DMS53 (cell line): ENCODE measurements at regions not wholly inside any gene's neighbourhood (a gene's known extent, or its start where the extent isn't known, plus 50 kb on each side); places are given as distances from the start of the nearest gene placed in this dataset.
A peak's percentile ranks its signal among the peaks of the same experiment; 100 is the strongest.

ENCODE experiments used
- DNase-seq: peaks from one replicate; lab custom pipeline; 2025; lab: John Stamatoyannopoulos, UW

DNA sequence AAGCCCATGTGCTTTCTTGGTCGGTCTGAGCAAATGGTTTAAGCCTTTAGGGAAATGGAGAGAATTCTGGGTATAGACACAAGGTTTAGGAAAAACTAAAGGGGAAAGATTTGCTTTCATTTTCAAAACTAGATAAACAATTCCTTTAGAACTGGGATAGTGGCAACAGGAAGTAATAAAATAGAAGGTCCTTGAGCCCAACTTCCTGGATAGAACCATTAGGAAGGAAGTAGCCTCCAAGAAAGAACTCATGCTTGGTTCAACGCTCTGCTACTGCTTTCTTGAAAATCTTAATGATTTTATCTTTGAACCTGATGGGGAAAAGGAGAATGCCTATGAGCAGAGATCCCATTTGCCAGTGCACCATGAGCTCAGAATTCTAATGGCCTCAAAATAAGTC is 147.0 kb upstream of the THRB start:
- DNase-seq, result peak; percentile 4

- no peak for DNase-seq
These were observed 150.4 kb upstream of the THRB start for GRCh38 chr3:24645047-24645446.

GRCh38 chr3:24646790-24647189 is 152.1 kb upstream of the THRB start:
- DNase-seq, result no peak

DNA sequence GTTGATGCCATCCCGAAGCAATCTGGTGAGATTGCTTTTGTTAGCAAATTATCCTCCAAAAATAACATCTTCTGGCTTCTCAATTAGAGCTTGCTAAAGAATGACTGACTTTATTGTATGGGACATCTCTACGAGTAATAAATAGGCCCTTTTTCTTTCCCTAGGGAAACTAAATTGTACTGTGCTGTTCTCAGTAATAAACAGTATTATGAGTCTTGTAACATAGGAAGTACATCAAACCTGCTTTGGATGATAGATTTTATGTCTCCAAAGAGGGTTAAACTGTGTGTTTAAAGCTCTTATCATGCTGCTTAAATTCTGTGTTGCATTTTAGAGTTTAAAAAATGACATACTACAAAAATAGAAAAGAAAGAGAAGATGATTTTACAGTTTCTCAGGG is 153.4 kb upstream of the THRB start:
- no peak for DNase-seq

DNA sequence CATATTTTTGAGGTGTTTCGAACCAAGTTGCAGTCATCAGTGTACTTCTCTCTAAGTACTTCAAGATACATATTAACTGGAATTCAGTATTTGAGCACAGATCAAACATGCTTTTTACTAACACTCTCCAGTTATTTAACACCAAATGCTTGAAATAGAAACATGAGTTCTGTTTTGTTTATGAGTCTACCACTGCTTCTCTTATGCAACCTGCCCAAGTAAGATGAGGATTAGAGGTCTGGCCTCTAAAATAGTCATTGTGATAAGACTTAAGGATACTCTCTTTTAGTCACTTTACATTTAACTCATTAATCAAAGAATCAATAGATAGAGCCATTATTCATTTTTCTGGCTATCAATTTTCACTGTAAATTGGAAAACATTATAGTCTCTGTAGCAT is 156.2 kb upstream of the THRB start:
- no peak for DNase-seq

DNA sequence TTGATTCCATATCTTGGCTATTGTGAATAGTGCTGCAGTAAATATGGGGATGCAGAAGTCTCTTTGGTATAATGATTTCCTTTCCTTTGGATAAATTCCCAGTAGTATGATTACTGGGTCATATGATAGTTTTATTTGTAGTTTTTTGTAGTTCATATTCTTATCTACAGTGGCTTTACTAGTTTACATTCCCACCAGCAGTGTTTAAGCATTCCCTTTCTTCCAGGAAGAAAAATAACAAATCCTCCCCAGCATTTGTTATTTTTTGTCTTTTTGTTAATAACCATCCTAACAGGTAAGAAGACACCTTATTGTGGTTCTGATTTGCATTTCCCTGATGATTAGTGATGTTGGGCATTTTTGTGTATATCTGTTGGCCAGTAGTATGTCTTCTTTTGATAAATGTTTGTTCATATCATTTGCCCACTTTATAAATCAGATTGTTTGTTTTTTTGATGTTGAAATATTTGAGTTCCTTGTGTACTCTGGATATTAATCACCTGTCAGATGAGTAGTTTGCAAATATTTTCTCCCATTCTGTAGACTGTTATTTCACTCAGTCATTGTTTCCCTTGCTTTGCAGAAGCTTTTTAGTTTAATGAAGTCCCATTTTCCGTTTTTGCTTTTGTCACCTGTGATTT is 163.3 kb upstream of the THRB start:
- DNase-seq, result peak; percentile 38

DNA sequence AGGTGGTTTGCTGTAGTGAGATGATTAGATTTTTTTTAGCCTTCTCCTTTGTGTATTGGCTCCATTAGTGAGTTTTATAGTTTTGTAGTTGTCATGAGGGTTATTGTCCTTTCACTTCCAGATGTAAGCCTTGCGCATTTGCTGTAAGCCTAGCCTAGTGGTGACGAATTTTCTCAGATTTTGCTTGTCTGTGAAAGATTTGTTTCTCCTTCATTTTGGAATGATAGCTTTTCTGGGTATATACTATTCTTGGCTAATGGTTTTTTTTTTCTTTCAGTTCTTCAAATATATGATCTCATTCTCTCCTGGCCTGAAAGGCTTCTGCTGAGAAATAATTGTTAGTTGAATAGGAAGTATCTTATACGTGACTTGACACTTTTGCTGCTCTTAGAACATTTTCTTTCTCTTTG is 166.5 kb upstream of the THRB start:
- no peak for DNase-seq

GRCh38 chr3:24662449-24663345 is 168.0 kb upstream of the THRB start:
- no peak for DNase-seq

- DNase-seq, result no peak
These were observed 168.8 kb upstream of the THRB start for GRCh38 chr3:24663406-24663805.

DNA sequence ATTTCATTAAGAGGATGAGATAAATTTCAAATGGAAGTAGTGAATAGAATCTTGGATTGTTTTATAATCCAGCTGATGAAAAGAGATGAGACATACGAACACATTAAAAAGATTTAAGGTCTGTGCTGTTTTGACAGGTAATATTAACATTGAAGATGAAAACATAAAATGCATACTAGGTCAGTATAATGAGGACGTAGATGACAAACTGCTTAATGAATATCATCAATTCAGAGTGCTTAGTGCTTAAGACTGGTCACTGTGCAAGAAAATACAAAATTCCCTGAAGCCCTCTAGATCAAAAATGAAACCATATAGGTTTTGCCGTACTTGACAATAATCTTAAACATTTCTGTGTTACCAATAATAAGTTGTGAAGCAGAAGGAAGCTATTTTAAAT is 173.4 kb upstream of the THRB start:
- DNase-seq, result no peak

DNA sequence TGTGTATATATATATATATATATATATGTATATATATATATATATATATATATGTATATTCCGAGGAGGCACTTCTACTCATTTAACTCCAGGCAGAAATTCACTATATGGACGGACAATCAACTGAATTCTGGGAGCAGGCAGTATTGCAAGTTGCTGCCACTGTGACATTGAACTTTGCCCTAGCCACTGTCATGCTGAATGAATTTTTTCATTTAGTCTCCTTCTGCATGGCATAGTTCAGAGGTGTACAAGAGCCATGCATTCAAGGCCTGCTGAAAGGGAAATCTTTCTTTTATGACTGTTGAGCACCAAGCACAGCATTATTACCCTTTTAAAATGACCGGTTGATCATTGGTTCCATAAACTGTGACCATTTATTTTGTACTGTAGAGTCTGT is 176.2 kb upstream of the THRB start:
- peak; percentile 2 for DNase-seq

DNA sequence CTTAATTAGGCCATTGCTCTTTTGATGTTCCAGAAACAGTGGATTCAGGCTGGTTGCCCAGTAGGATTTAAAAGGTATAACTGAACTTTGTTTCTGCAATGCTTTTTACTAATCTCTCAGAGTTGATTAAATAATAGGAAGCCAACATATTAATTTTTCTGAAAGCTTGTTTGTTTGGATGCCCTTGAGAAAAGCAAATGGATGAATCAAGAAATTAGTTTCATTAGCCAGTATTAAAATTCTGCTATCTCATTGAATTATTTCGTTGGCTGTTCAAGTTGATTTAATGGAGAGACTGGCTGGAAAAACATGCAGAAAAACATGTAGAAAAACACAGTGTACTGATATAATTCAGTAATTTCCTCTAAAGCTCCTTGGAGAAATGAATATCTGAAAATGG is 178.9 kb upstream of the THRB start:
- DNase-seq, result no peak

- DNase-seq, result no peak
These were observed 179.6 kb upstream of the THRB start for GRCh38 chr3:24674261-24674660.

DNA sequence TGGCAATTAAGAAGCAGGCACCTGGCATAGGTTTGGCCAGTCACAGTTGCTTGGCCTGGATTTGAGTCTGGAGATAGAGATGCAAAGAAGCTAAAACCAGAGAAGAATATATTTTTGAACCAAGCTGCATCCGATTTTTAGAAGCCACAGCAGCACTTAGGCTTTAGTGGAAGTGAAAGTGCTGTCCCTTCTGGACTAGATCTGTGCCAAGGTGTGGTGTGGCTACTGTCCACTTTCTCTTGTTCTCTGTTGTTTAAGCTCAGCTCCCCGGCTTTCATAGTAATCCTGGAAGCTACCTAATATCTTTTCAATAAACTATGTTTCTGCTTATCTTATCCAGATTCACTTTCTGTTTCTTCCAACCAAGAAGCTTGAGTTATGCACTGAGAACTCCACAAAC is 183.4 kb upstream of the THRB start:
- no peak for DNase-seq

DNA sequence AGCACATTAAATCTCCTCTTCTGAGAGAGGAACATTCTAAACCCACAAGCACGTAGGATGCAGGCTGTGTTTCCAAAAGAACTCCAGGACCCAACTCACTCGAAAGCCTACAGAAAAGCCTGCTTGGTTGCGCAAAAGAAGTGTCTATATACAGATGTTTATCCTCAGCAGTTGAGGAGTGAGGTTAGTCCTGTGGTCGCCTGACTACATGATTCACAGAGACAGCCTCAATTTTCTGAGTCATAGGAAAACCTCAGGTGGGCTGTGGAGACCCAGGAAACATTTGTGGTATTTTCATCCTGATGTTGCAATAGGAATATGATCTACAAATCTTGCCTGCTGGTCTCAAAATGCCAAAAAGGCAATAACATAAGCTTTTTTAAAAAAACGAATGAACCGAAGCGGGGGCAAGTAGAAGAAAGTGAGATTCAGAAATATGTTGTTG is 183.8 kb upstream of the THRB start:
- no peak for DNase-seq

GRCh38 chr3:24679429-24679828 is 184.8 kb upstream of the THRB start:
- DNase-seq, result no peak

DNA sequence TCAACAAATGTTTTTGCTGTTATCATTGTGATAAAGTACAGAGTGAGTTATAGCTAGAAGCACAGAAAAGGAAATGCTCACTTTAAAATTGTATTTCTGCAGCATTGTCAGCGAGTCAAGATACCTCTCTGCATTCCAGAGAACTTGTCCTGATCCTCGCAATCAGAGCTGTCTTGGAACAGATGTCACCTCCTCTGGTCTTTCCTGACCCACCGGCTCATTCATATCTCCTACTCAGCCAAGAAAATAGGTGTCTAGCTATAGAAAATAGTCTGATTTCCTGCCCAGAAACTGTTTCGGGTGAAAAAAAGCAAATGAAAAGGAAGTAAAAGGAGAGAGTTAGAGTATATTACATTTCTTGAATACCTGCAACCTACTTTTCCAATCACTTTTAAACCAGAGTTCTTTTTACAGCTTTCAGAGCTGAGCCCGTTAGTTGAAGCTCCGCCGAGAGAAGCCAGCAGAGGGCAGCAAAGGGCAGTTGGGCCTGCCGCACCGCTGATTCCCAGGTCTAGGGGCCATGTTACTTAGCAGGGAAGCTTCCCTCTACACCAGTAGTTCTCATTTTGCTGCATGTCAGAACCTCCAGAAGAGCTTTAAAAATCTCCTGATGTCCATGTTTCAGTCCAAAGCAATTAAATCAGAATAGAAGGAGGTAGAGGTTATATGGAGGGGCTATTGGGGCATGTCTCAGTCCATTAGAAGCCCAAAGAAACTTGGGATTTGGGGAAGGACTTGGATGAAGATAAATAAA is 185.7 kb upstream of the THRB start:
- DNase-seq, result peak; percentile 50

DNA sequence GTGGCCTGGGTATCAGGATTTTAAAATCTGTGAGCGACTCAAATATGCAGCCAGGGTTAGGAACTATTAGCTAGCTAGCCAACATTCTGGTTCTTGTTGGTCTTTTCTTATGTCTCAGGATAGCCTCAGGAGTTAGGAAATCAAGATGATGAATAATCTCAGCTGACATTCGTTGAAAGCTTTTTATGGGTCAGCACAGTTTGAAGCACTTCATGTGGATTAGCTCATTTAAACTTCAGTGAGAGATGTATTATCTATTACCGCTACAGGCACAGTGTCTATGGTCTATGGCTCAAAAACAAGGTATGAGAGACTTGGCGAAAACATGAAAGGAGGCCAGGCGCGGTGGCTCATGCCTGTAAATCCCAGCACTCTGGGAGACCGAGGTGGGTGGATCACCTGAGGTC is 187.5 kb upstream of the THRB start:
- DNase-seq, result no peak

DNA sequence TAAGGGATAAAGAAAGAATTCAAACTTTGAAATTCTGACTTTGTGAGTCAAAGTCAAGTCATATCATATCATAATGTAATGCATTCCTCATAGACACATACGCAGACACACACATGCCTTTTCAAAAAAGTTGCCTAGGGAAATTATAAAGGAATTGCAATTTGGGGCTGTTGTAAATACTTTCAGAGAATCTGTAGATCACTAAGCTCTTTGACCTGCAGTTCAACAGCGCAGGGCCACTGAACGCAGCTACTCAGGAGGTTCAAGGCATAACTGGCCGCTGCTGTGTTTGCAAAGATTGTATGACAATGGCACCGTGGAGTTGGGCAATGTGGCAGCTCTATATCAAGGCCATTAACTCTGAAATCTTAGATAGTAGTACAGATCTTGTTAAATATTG is 188.4 kb upstream of the THRB start:
- no peak for DNase-seq

DNA sequence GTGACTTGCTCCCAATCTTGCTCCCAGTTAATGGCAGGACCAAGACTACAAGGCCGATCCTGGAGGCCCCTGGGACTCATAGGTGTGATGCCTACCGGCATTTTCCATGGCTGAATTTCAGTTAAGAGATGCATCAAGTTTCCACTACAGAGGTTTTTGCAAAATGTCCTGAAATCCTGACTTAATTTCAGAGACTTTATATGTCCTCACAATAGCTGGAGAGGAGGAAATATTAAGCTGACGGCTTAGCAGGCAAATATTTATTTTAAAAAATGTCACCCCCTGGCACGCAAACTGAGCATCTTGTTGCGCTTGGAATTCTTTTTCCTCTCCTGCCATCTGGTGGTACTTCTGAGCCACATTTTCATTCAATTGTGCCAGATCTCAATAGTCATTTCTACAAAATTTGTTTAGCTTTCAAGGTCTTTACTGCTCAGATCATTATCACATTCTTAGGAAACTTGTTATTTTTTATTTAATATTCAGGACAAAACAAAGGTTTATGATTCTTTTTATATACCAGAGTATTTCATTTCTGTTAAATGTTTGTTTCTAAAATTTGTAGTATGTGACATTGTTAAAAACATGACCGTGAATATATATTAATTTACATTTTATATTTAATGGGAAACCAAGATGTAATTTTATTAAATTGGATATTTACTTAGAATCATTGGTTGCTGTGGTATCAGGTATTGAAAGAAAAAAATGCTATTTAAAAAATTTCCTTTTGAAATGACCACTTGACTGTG is 189.2 kb upstream of the THRB start:
- peak; percentile 64 for DNase-seq

GRCh38 chr3:24684506-24685023 is 189.9 kb upstream of the THRB start:
- no peak for DNase-seq

DNA sequence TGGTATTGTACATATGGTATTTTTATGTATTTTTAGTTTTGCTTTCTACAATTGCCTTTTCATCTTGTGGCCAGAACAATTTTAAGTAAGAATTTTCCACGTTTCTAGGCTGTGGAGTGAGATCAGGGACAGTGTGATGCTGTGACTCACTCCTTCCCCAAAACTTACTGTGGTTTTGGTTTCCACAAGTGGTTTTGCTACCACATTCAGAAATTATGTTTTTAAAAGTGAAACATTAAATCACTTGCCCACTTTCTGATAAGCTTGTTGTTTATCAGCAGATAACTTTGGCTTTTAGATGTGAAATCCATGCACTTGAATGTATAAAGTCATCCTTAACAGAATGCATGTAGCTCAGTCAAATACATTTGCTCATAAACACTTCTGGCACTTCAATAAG is 192.2 kb upstream of the THRB start:
- DNase-seq, result no peak
